Peyer's patch (tissue), 4 donors: ENCODE measurements at regions not wholly inside any gene's neighbourhood (a gene's known extent, or its start where the extent isn't known, plus 50 kb on each side); places are given as distances from the start of the nearest gene placed in this dataset.

Source experiments
- CTCF ChIP-seq, 6 experiments: fragments of 450-650 bp in 4 of 6; fragments of 200-600 bp in 2 of 6; sonication (generic) in 1 of 6; IDR thresholded peaks; one replicate each; pipeline ENCODE4 v1.5.1; 2017 to 2019; ENCODE audit warnings: antibody characterized with exemption in 6 of 6, mild to moderate bottlenecking in 3 of 6, moderate library complexity in 1 of 6
- POLR2A ChIP-seq, 2 donors: fragments of 450-650 bp; IDR thresholded peaks; one replicate each; pipeline ENCODE4 v1.5.1; 2017; ENCODE audit warnings: antibody characterized with exemption in 2 of 2, mild to moderate bottlenecking in 2 of 2, moderate library complexity in 2 of 2

GRCh38 chr3:162161595-162161994 is 665.0 kb downstream of the OTOL1 start:
- no peak for TF ChIP-seq CTCF (IDR thresholded peaks at IDR 0.05)
- TF ChIP-seq POLR2A (IDR thresholded peaks at IDR 0.05): no peak
